ENCODE measurements at regions not wholly inside any gene's neighbourhood (a gene's known extent, or its start where the extent isn't known, plus 50 kb on each side); places are given as distances from the start of the nearest gene placed in this dataset.

DNA sequence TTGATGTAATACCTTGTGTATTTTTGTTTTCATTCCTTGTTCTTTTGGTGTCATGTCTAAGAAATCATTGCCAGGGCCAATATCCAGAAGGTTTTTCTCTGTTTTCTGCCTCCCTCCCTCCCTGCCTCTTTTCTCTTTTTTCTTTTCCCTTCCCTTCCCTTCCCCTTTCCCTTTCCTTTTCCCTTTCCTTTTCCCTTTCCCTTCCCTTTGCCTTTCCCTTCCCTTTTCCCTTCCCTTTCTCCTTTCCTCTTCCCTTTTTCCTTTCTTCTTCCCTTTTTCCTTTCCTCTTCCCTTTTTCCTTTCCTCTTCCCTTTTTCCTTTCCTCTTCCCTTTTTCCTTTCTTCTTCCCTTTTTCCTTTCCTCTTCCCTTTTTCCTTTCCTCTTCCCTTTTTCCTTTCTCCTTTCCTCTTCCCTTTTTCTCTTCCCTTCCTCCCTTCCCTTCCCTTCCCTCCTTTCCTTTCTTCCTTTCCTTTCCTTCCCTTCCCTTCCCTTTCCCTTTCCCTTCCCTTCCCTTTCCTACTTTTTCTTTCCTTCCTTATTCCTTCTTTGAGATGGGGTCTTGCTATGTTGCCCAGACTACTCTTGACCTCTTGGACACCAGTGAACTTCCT, 646.1 kb downstream of the RAPGEF2 start (continued):
- TF ChIP-seq GTF2F1 (IDR thresholded peaks at IDR 0.05; ENCODE audit: borderline replicate concordance, low read depth, low read length) = no peak

Measured in H1 (cell line).